HG02938 (cell line): ENCODE measurements at regions not wholly inside any gene's neighbourhood (a gene's known extent, or its start where the extent isn't known, plus 50 kb on each side); places are given as distances from the start of the nearest gene placed in this dataset.
A peak's percentile ranks its signal among the peaks of the same experiment; 100 is the strongest.
"Not testable (repeated sequence)": the region's sequence is repeated elsewhere in the genome, so short reads cannot be mapped to it uniquely, and the experiment has no call there.

Experiments
- ATAC-seq: cut with Tn5 transposase; IDR thresholded peaks from one replicate; pipeline ENCODE4 v1.9.1; 2021; ENCODE audit warnings: mild to moderate bottlenecking, moderate library complexity; ENCODE audit not compliant: unreplicated experiment

- ATAC-seq, result not testable (repeated sequence)
Observed at GRCh38 chr3:191078913-191079312, 120.1 kb upstream of the OSTN start.

- ATAC-seq, result no peak
Observed at GRCh38 chr3:191076903-191077552, 122.0 kb upstream of the OSTN start.

- no peak for ATAC-seq
Observed at GRCh38 chr3:191074511-191074910, 124.5 kb upstream of the OSTN start.

- ATAC-seq, result no peak
Observed at GRCh38 chr3:191070762-191071403, 128.2 kb upstream of the OSTN start.

- ATAC-seq, result no peak
Observed at GRCh38 chr3:191070201-191070600, 128.8 kb upstream of the OSTN start.

- ATAC-seq, result no peak
Observed at GRCh38 chr3:191068946-191069813, 129.9 kb upstream of the OSTN start.

GRCh38 chr3:191066669-191067068 lies 132.4 kb upstream of the OSTN start:
- no peak for ATAC-seq

GRCh38 chr3:191065181-191065805 lies 133.7 kb upstream of the OSTN start:
- ATAC-seq, result no peak

- peak; percentile 71 for ATAC-seq
Observed at GRCh38 chr3:191051037-191051436, 148.0 kb upstream of the OSTN start.

GRCh38 chr3:191047930-191048329 lies 151.1 kb upstream of the OSTN start:
- ATAC-seq, result no peak

- ATAC-seq, result no peak
Observed at GRCh38 chr3:191030929-191031328, 168.1 kb upstream of the OSTN start.

- ATAC-seq, result no peak
Observed at GRCh38 chr3:191030491-191030890, 168.0 kb upstream of the GMNC start.

GRCh38 chr3:191026746-191027145 lies 164.3 kb upstream of the GMNC start:
- no peak for ATAC-seq

- no peak for ATAC-seq
Observed at GRCh38 chr3:191020730-191021396, 158.4 kb upstream of the GMNC start.

GRCh38 chr3:191019855-191020254 lies 157.4 kb upstream of the GMNC start:
- no peak for ATAC-seq

- not testable (repeated sequence) for ATAC-seq
Observed at GRCh38 chr3:191015960-191016359, 153.5 kb upstream of the GMNC start.

- ATAC-seq, result no peak
Observed at GRCh38 chr3:191008074-191008473, 145.6 kb upstream of the GMNC start.

- ATAC-seq, result no peak
Observed at GRCh38 chr3:191005790-191006189, 143.3 kb upstream of the GMNC start.

GRCh38 chr3:191003742-191004141 lies 141.2 kb upstream of the GMNC start:
- no peak for ATAC-seq

GRCh38 chr3:190996181-190996775 lies 133.8 kb upstream of the GMNC start:
- no peak for ATAC-seq
